ENCODE measurements at regions not wholly inside any gene's neighbourhood (a gene's known extent, or its start where the extent isn't known, plus 50 kb on each side); places are given as distances from the start of the nearest gene placed in this dataset.
A peak's percentile ranks its signal among the peaks of the same experiment; 100 is the strongest.

- no peak for DNase-seq
- no peak for TF ChIP-seq CTCF (IDR thresholded peaks at IDR 0.05; ENCODE audit: partially characterized antibody, unreplicated experiment)
- Mint-ChIP-seq H3K4me3 (ENCODE audit: unreplicated experiment) (peak overlapping the region; percentile 61), H3K36me3 (ENCODE audit: unreplicated experiment) (no peaks in the 10 kb centered on the region), H3K4me1 (ENCODE audit: low read depth, unreplicated experiment) (peaks cover 39% of the 10 kb centered on the region), H3K27me3 (ENCODE audit: unreplicated experiment) (peaks cover 5% of the 10 kb centered on the region), H3K27ac (ENCODE audit: unreplicated experiment) (peak overlapping the region; percentile 16), H3K9me3 (ENCODE audit: unreplicated experiment) (peaks cover 5% of the 10 kb centered on the region)
These were observed 54.0 kb upstream of the BOLA1 start for GRCh38 chr1:149845416-149845815.

- Mint-ChIP-seq H3K36me3 (ENCODE audit: unreplicated experiment) (no peaks in the 10 kb centered on the region), H3K4me1 (ENCODE audit: low read depth, unreplicated experiment) (peaks cover 39% of the 10 kb centered on the region), H3K27me3 (ENCODE audit: unreplicated experiment) (peaks cover 5% of the 10 kb centered on the region), H3K4me3 (ENCODE audit: unreplicated experiment) (peak overlapping the region; percentile 61), H3K27ac (ENCODE audit: unreplicated experiment) (no peak overlapping the region), H3K9me3 (ENCODE audit: unreplicated experiment) (peaks cover 5% of the 10 kb centered on the region)
- TF ChIP-seq CTCF (IDR thresholded peaks at IDR 0.05; ENCODE audit: partially characterized antibody, unreplicated experiment), result no peak
- no peak for DNase-seq
These were observed 53.3 kb upstream of the BOLA1 start for GRCh38 chr1:149846042-149846441.

GRCh38 chr1:149846593-149847466 is 52.5 kb upstream of the BOLA1 start:
- Mint-ChIP-seq H3K4me1 (ENCODE audit: low read depth, unreplicated experiment) (peaks cover 39% of the 10 kb centered on the region), H3K36me3 (ENCODE audit: unreplicated experiment) (no peaks in the 10 kb centered on the region), H3K27ac (ENCODE audit: unreplicated experiment) (no peak overlapping the region), H3K27me3 (ENCODE audit: unreplicated experiment) (peaks cover 5% of the 10 kb centered on the region), H3K9me3 (ENCODE audit: unreplicated experiment) (peaks cover 5% of the 10 kb centered on the region), H3K4me3 (ENCODE audit: unreplicated experiment) (peak overlapping the region; percentile 52)
- DNase-seq, result no peak
- TF ChIP-seq CTCF (IDR thresholded peaks at IDR 0.05; ENCODE audit: partially characterized antibody, unreplicated experiment), result no peak

- H3K27ac Mint-ChIP-seq (ENCODE audit: unreplicated experiment), result peak overlapping the region; percentile 96
- H3K9me3 Mint-ChIP-seq (ENCODE audit: unreplicated experiment), result peaks cover 5% of the 10 kb centered on the region
- peak overlapping the region; percentile 98 for H3K4me3 Mint-ChIP-seq (ENCODE audit: unreplicated experiment)
- no peak for DNase-seq
- H3K4me1 Mint-ChIP-seq (ENCODE audit: low read depth, unreplicated experiment), result peaks cover 39% of the 10 kb centered on the region
- H3K36me3 Mint-ChIP-seq (ENCODE audit: unreplicated experiment), result no peaks in the 10 kb centered on the region
- TF ChIP-seq CTCF (IDR thresholded peaks at IDR 0.05; ENCODE audit: partially characterized antibody, unreplicated experiment), result no peak
- peaks cover 5% of the 10 kb centered on the region for H3K27me3 Mint-ChIP-seq (ENCODE audit: unreplicated experiment)
These were observed 50.8 kb upstream of the BOLA1 start for GRCh38 chr1:149848340-149849110.

Measured in glutamatergic neuron (in vitro differentiated cells).